WTC11 (cell line): ENCODE measurements at regions not wholly inside any gene's neighbourhood (a gene's known extent, or its start where the extent isn't known, plus 50 kb on each side); places are given as distances from the start of the nearest gene placed in this dataset.

Experiments used
- ATAC-seq: fragments of 200-7000 bp; cut with Tn5 transposase; 2 replicates; pipeline ENCODE4 v1.10.0; 2021; ENCODE audit warnings: mild to moderate bottlenecking, moderate library complexity
- CTCF ChIA-PET: fragments of 300-600 bp; sonication (Branson Sonifier 250); formaldehyde crosslinking; loops from one replicate; lab custom pipeline; 2021; ENCODE audit warnings: antibody characterized with exemption; lab: Charles Lee
- POLR2A ChIA-PET: fragments of 350-600 bp; sonication (Branson Sonifier 250); formaldehyde crosslinking; loops from one replicate; lab custom pipeline; 2021; ENCODE audit warnings: antibody characterized with exemption; lab: Charles Lee
- DNase-seq: peaks from one replicate; pipeline ENCODE4 v3.0.0; 2021; ENCODE audit warnings: low spot score
- H3K27ac Mint-ChIP-seq: 2 replicates; pipeline ENCODE4 v1.8.0; 2021; ENCODE audit warnings: mixed read lengths
- H3K27me3 Mint-ChIP-seq: 2 replicates; pipeline ENCODE4 v1.8.0; 2021; ENCODE audit warnings: low read depth, mild to moderate bottlenecking, moderate library complexity, mixed read lengths
- H3K36me3 Mint-ChIP-seq: 2 replicates; pipeline ENCODE4 v1.8.0; 2021; ENCODE audit warnings: mixed read lengths
- H3K4me1 Mint-ChIP-seq: 2 replicates; pipeline ENCODE4 v1.8.0; 2022; ENCODE audit warnings: mixed read lengths
- H3K4me3 Mint-ChIP-seq: 2 replicates; pipeline ENCODE4 v1.8.0; 2021; ENCODE audit warnings: mild to moderate bottlenecking, moderate library complexity, mixed read lengths
- H3K9me3 Mint-ChIP-seq: 2 replicates; pipeline ENCODE4 v1.8.0; 2021; ENCODE audit warnings: mixed read lengths
- AFF4 ChIP-seq: sonication (generic); formaldehyde crosslinking; IDR thresholded peaks from 2 replicates; pipeline ENCODE4 v1.8.1; 2023; ENCODE audit warnings: mild to moderate bottlenecking, missing genetic modification reagents, borderline replicate concordance
- CREB1 ChIP-seq: sonication (generic); formaldehyde crosslinking; IDR thresholded peaks from 2 replicates; pipeline ENCODE4 v1.8.0; 2023; ENCODE audit warnings: mild to moderate bottlenecking, missing genetic modification reagents
- E2F1 ChIP-seq: sonication (generic); formaldehyde crosslinking; IDR thresholded peaks from 2 replicates; pipeline ENCODE4 v1.8.0; 2022; ENCODE audit warnings: mild to moderate bottlenecking, missing genetic modification reagents
- FOXP1 ChIP-seq: sonication (generic); formaldehyde crosslinking; IDR thresholded peaks from 2 replicates; pipeline ENCODE4 v1.8.0; 2022; ENCODE audit warnings: missing genetic modification reagents, mild to moderate bottlenecking, moderate library complexity, borderline replicate concordance
- GABPB1 ChIP-seq: sonication (generic); formaldehyde crosslinking; IDR thresholded peaks from 2 replicates; pipeline ENCODE4 v1.8.1; 2023; ENCODE audit warnings: mild to moderate bottlenecking, missing genetic modification reagents
- NFYB ChIP-seq: sonication (generic); formaldehyde crosslinking; conservative IDR thresholded peaks from 2 replicates; pipeline ENCODE4 v1.8.0; 2022; ENCODE audit warnings: low read depth, missing genetic modification reagents
- RELA ChIP-seq: sonication (generic); formaldehyde crosslinking; IDR thresholded peaks from 2 replicates; pipeline ENCODE4 v1.8.1; 2022; ENCODE audit warnings: missing genetic modification reagents, mild to moderate bottlenecking, borderline replicate concordance
- TEAD4 ChIP-seq: sonication (generic); formaldehyde crosslinking; IDR thresholded peaks from 2 replicates; pipeline ENCODE4 v1.8.0; 2022; ENCODE audit warnings: mild to moderate bottlenecking, missing genetic modification reagents
- TP53 ChIP-seq: sonication (generic); formaldehyde crosslinking; IDR thresholded peaks from 2 replicates; pipeline ENCODE4 v1.8.1; 2023; ENCODE audit warnings: mild to moderate bottlenecking, missing genetic modification reagents
- ZNF232 ChIP-seq: sonication (generic); formaldehyde crosslinking; IDR thresholded peaks from 2 replicates; pipeline ENCODE4 v1.8.0; 2022; ENCODE audit warnings: mild to moderate bottlenecking, missing genetic modification reagents
- ZNF671 ChIP-seq: fragments of 250-450 bp; sonication (Bioruptor Pico); IDR thresholded peaks from 2 replicates; pipeline ENCODE4 v1.8.0; 2021; ENCODE audit warnings: mild to moderate bottlenecking
- TF ChIP-seq, protein P1 (sequence below): sonication (generic); formaldehyde crosslinking; IDR thresholded peaks from 2 replicates; pipeline ENCODE4 v1.8.0; 2022; ENCODE audit warnings: mild to moderate bottlenecking, missing genetic modification reagents
- TF ChIP-seq, protein P2 (sequence below): sonication (generic); formaldehyde crosslinking; IDR thresholded peaks from 2 replicates; pipeline ENCODE4 v1.8.0; 2022; ENCODE audit warnings: missing genetic modification reagents
- TF ChIP-seq, protein P3 (sequence below): sonication (generic); formaldehyde crosslinking; IDR thresholded peaks from 2 replicates; pipeline ENCODE4 v1.8.1; 2022; ENCODE audit warnings: low read depth, missing genetic modification reagents, borderline replicate concordance

- no peak for TF ChIP-seq TEAD4 (CRISPR knock-in tag)
Observed at GRCh38 chr3:158950178-158950901, 148.5 kb downstream of the MFSD1 start (continued).

GRCh38 chr3:158953131-158953530, 151.3 kb downstream of the MFSD1 start:
- Mint-ChIP-seq H3K27ac (no peak overlapping the region), H3K4me3 (no peak overlapping the region), H3K27me3 (no peaks in the 10 kb centered on the region), H3K9me3 (peaks cover 9% of the 10 kb centered on the region), H3K4me1 (0 out of 2 replicates have a peak, but pooled peaks cover 2% of the 10 kb centered on the region), H3K36me3 (no peaks in the 10 kb centered on the region)
- TF ChIP-seq AFF4 (CRISPR knock-in tag) = no peak
- ChIA-PET CTCF (no interaction called here), POLR2A (no interaction called here)
- DNase-seq = no peak
- no peak for ATAC-seq

GRCh38 chr3:158954420-158954819, 152.6 kb downstream of the MFSD1 start:
- ChIA-PET CTCF (no interaction called here), POLR2A (no interaction called here)
- Mint-ChIP-seq H3K4me1 (0 out of 2 replicates have a peak, but pooled peaks cover 2% of the 10 kb centered on the region), H3K4me3 (no peak overlapping the region), H3K27ac (no peak overlapping the region), H3K9me3 (peaks cover 12% of the 10 kb centered on the region), H3K27me3 (no peaks in the 10 kb centered on the region), H3K36me3 (no peaks in the 10 kb centered on the region)
- no peak for ATAC-seq
- DNase-seq = no peak
- TF ChIP-seq, protein P1, sequence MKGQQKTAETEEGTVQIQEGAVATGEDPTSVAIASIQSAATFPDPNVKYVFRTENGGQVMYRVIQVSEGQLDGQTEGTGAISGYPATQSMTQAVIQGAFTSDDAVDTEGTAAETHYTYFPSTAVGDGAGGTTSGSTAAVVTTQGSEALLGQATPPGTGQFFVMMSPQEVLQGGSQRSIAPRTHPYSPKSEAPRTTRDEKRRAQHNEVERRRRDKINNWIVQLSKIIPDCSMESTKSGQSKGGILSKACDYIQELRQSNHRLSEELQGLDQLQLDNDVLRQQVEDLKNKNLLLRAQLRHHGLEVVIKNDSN = no peak
- no peak for TF ChIP-seq CREB1 (CRISPR knock-in tag)
- TF ChIP-seq E2F1 = no peak
- no peak for TF ChIP-seq GABPB1 (CRISPR knock-in tag)
- TF ChIP-seq ZNF671 (CRISPR knock-in tag) = no peak
- TF ChIP-seq, protein P2, sequence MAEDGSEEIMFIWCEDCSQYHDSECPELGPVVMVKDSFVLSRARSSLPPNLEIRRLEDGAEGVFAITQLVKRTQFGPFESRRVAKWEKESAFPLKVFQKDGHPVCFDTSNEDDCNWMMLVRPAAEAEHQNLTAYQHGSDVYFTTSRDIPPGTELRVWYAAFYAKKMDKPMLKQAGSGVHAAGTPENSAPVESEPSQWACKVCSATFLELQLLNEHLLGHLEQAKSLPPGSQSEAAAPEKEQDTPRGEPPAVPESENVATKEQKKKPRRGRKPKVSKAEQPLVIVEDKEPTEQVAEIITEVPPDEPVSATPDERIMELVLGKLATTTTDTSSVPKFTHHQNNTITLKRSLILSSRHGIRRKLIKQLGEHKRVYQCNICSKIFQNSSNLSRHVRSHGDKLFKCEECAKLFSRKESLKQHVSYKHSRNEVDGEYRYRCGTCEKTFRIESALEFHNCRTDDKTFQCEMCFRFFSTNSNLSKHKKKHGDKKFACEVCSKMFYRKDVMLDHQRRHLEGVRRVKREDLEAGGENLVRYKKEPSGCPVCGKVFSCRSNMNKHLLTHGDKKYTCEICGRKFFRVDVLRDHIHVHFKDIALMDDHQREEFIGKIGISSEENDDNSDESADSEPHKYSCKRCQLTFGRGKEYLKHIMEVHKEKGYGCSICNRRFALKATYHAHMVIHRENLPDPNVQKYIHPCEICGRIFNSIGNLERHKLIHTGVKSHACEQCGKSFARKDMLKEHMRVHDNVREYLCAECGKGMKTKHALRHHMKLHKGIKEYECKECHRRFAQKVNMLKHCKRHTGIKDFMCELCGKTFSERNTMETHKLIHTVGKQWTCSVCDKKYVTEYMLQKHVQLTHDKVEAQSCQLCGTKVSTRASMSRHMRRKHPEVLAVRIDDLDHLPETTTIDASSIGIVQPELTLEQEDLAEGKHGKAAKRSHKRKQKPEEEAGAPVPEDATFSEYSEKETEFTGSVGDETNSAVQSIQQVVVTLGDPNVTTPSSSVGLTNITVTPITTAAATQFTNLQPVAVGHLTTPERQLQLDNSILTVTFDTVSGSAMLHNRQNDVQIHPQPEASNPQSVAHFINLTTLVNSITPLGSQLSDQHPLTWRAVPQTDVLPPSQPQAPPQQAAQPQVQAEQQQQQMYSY (CRISPR knock-in tag) = no peak
- no peak for TF ChIP-seq RELA (CRISPR knock-in tag)
- TF ChIP-seq TP53 = no peak
- TF ChIP-seq, protein P3, sequence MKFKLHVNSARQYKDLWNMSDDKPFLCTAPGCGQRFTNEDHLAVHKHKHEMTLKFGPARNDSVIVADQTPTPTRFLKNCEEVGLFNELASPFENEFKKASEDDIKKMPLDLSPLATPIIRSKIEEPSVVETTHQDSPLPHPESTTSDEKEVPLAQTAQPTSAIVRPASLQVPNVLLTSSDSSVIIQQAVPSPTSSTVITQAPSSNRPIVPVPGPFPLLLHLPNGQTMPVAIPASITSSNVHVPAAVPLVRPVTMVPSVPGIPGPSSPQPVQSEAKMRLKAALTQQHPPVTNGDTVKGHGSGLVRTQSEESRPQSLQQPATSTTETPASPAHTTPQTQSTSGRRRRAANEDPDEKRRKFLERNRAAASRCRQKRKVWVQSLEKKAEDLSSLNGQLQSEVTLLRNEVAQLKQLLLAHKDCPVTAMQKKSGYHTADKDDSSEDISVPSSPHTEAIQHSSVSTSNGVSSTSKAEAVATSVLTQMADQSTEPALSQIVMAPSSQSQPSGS (CRISPR knock-in tag) = no peak
- TF ChIP-seq FOXP1 (CRISPR knock-in tag) = no peak
- TF ChIP-seq NFYB (CRISPR knock-in tag) = no peak
- no peak for TF ChIP-seq AFF4 (CRISPR knock-in tag)
- TF ChIP-seq ZNF232 = no peak
